GM23338 (cell line): ENCODE measurements at regions not wholly inside any gene's neighbourhood (a gene's known extent, or its start where the extent isn't known, plus 50 kb on each side); places are given as distances from the start of the nearest gene placed in this dataset.

ENCODE experiments used
- ATAC-seq: fragments of 200-7000 bp; cut with Tn5 transposase; 3 replicates; pipeline ENCODE4 v1.9.1; 2020
- DNase-seq: peaks from one replicate; pipeline ENCODE4 v3.0.0-alpha.2; 2015; ENCODE audit warnings: low spot score
- H2AFZ ChIP-seq: fragments of 200-600 bp; sonication (generic); 2 replicates; pipeline ENCODE4 v1.8.0; 2016; ENCODE audit warnings: antibody characterized with exemption, mild to moderate bottlenecking, moderate library complexity
- H3F3A ChIP-seq: fragments of 200-600 bp; sonication (generic); replicated peaks from 2 replicates; pipeline ENCODE4 v1.8.0; 2017; ENCODE audit warnings: antibody characterized with exemption, mixed run types, low read depth
- H3K27ac ChIP-seq: fragments of 200-600 bp; sonication (generic); 2 replicates; pipeline ENCODE4 v1.6.1; 2016; ENCODE audit warnings: low read depth
- H3K27me3 ChIP-seq: fragments of 200-600 bp; sonication (generic); 2 replicates; pipeline ENCODE4 v1.8.0; 2016; ENCODE audit warnings: mild to moderate bottlenecking, mixed run types, moderate library complexity; ENCODE audit not compliant: insufficient read depth
- H3K36me3 ChIP-seq: fragments of 200-600 bp; sonication (generic); 2 replicates; pipeline ENCODE4 v1.8.0; 2016; ENCODE audit warnings: mild to moderate bottlenecking; ENCODE audit not compliant: insufficient read depth
- H3K4me1 ChIP-seq: fragments of 200-600 bp; sonication (generic); 2 replicates; pipeline ENCODE4 v1.8.0; 2016; ENCODE audit warnings: mild to moderate bottlenecking, moderate library complexity; ENCODE audit not compliant: insufficient read depth
- H3K4me2 ChIP-seq: fragments of 200-600 bp; sonication (generic); 2 replicates; pipeline ENCODE4 v1.7.1; 2017; ENCODE audit warnings: mixed run types
- H3K4me3 ChIP-seq: fragments of 200-600 bp; sonication (generic); 2 replicates; pipeline ENCODE4 v1.6.1; 2016; ENCODE audit warnings: mixed run types
- H3K79me2 ChIP-seq: fragments of 200-600 bp; sonication (generic); replicated peaks from 2 replicates; pipeline ENCODE4 v1.8.0; 2017; ENCODE audit warnings: mild to moderate bottlenecking; ENCODE audit not compliant: insufficient read depth
- H3K9me2 ChIP-seq: fragments of 200-600 bp; sonication (generic); 2 replicates; pipeline ENCODE4 v1.8.0; 2017; ENCODE audit not compliant: insufficient read depth
- H4K20me1 ChIP-seq: fragments of 200-600 bp; sonication (generic); replicated peaks from 2 replicates; pipeline ENCODE4 v1.8.0; 2017; ENCODE audit warnings: mild to moderate bottlenecking; ENCODE audit not compliant: insufficient read depth
- H3K27ac Mint-ChIP-seq: 2 replicates; pipeline ENCODE4 v1.8.0; 2020; ENCODE audit warnings: inconsistent platforms, mild to moderate bottlenecking, moderate library complexity, mixed read lengths
- H3K27me3 Mint-ChIP-seq: 3 replicates; pipeline ENCODE4 v1.8.0; 2022; ENCODE audit warnings: low read depth, mild to moderate bottlenecking, moderate library complexity, mixed read lengths, inconsistent platforms; ENCODE audit not compliant: insufficient read depth, poor library complexity
- H3K36me3 Mint-ChIP-seq: 3 replicates; pipeline ENCODE4 v1.8.0; 2021; ENCODE audit warnings: low read depth, mild to moderate bottlenecking, inconsistent platforms, moderate library complexity, mixed read lengths
- H3K4me1 Mint-ChIP-seq: 3 replicates; pipeline ENCODE4 v1.8.0; 2020; ENCODE audit warnings: mild to moderate bottlenecking, inconsistent platforms, mixed read lengths
- H3K4me3 Mint-ChIP-seq: 3 replicates; pipeline ENCODE4 v1.8.0; 2021; ENCODE audit warnings: moderate library complexity, mild to moderate bottlenecking, inconsistent platforms, mixed read lengths
- H3K9me3 Mint-ChIP-seq: 3 replicates; pipeline ENCODE4 v1.8.0; 2020; ENCODE audit warnings: moderate library complexity, mild to moderate bottlenecking, inconsistent platforms, mixed read lengths
- CREB1 ChIP-seq: fragments of 250-450 bp; sonication (Bioruptor Pico); IDR thresholded peaks from 2 replicates; pipeline ENCODE4 v1.5.0; 2020; ENCODE audit warnings: low read depth, mild to moderate bottlenecking, moderate library complexity
- EZH2 ChIP-seq: fragments of 200-600 bp; sonication (generic); IDR thresholded peaks from one replicate; pipeline ENCODE4 v1.8.0; 2017; ENCODE audit warnings: antibody characterized with exemption, mild to moderate bottlenecking, low read depth; ENCODE audit not compliant: unreplicated experiment
- EZH2phosphoT487 ChIP-seq: fragments of 200-600 bp; sonication (generic); IDR thresholded peaks from one replicate; pipeline ENCODE4 v1.8.1; 2018; ENCODE audit warnings: antibody characterized with exemption; ENCODE audit not compliant: unreplicated experiment
- JUNB ChIP-seq: IDR thresholded peaks from one replicate; pipeline ENCODE4 v1.6.1; 2016; ENCODE audit warnings: antibody characterized with exemption; ENCODE audit not compliant: unreplicated experiment
- NANOG ChIP-seq: IDR thresholded peaks from 2 replicates; pipeline ENCODE4 v1.6.1; 2016; ENCODE audit warnings: antibody characterized with exemption, borderline replicate concordance
- POLR2AphosphoS5 ChIP-seq: IDR thresholded peaks from 2 replicates; pipeline ENCODE4 v1.6.1; 2016; ENCODE audit warnings: antibody characterized with exemption, low read depth
- STAT1 ChIP-seq: IDR thresholded peaks from one replicate; pipeline ENCODE4 v1.6.1; 2016; ENCODE audit warnings: antibody characterized with exemption; ENCODE audit not compliant: unreplicated experiment
- ZNF114 ChIP-seq: fragments of 250-450 bp; sonication (Bioruptor Pico); IDR thresholded peaks from 2 replicates; pipeline ENCODE4 v1.5.0; 2020; ENCODE audit warnings: mild to moderate bottlenecking, moderate library complexity
- ZNF331 ChIP-seq: fragments of 250-450 bp; sonication (Bioruptor Pico); IDR thresholded peaks from 2 replicates; pipeline ENCODE4 v1.5.0; 2020; ENCODE audit warnings: low read depth, mild to moderate bottlenecking, moderate library complexity
- TF ChIP-seq, protein P1 (sequence below): IDR thresholded peaks from one replicate; pipeline ENCODE4 v1.6.1; 2018; ENCODE audit warnings: antibody characterized with exemption; ENCODE audit not compliant: unreplicated experiment
- TF ChIP-seq, protein P2 (sequence below): IDR thresholded peaks from 2 replicates; pipeline ENCODE4 v1.6.1; 2016; ENCODE audit warnings: antibody characterized with exemption
- TF ChIP-seq, protein P3 (sequence below): fragments of 250-450 bp; sonication (Bioruptor Pico); IDR thresholded peaks from 2 replicates; pipeline ENCODE4 v1.5.0; 2020; ENCODE audit warnings: mild to moderate bottlenecking, moderate library complexity
- TF ChIP-seq, protein P4 (sequence below), 2 experiments: fragments of 200-600 bp in 1 of 2; sonication (generic) in 1 of 2; conservative IDR thresholded peaks; 2 replicates each; pipeline versions ENCODE4 v1.5.1 to v1.6.1; 2016 to 2017; ENCODE audit warnings: antibody characterized with exemption in 2 of 2, low read depth in 2 of 2, mild to moderate bottlenecking in 2 of 2, moderate library complexity in 1 of 2

DNA sequence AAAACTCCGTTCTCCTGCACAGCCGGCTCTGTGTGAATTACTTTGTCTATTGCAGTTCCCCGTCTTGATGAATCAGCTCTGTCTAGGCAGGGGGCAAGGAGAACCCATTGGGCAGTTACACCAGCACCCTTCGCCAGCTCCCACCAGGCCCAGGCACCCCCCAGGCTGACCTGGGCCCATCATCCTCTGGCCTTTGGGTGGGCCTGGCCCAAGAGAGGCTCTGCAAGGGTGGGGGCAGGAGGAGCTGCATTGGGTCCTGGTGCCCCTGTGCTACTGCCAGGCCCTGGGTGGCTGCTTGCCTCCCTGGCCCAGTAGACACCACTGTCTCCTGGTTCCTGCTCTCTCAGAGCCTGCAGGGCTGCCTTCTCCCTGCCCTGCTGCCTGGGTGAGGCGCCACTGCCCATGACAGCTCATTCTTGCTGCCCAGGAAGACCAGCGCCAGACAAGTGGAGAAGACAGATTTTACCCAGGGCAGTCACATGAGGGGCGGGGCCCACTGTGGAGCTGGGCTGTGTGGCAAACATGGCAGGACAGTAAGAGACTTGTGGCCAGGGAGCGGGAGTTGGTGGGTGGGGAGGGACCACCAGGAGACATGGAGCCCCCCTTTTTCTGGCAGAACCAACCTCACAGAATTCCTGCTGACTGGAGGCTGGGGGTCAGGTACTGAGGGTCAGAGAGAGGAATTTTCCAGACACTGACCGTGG lies 67.2 kb downstream of the MRPL36 start:
- TF ChIP-seq, protein P1, sequence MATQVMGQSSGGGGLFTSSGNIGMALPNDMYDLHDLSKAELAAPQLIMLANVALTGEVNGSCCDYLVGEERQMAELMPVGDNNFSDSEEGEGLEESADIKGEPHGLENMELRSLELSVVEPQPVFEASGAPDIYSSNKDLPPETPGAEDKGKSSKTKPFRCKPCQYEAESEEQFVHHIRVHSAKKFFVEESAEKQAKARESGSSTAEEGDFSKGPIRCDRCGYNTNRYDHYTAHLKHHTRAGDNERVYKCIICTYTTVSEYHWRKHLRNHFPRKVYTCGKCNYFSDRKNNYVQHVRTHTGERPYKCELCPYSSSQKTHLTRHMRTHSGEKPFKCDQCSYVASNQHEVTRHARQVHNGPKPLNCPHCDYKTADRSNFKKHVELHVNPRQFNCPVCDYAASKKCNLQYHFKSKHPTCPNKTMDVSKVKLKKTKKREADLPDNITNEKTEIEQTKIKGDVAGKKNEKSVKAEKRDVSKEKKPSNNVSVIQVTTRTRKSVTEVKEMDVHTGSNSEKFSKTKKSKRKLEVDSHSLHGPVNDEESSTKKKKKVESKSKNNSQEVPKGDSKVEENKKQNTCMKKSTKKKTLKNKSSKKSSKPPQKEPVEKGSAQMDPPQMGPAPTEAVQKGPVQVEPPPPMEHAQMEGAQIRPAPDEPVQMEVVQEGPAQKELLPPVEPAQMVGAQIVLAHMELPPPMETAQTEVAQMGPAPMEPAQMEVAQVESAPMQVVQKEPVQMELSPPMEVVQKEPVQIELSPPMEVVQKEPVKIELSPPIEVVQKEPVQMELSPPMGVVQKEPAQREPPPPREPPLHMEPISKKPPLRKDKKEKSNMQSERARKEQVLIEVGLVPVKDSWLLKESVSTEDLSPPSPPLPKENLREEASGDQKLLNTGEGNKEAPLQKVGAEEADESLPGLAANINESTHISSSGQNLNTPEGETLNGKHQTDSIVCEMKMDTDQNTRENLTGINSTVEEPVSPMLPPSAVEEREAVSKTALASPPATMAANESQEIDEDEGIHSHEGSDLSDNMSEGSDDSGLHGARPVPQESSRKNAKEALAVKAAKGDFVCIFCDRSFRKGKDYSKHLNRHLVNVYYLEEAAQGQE = no peak
- no peak for TF ChIP-seq CREB1 (CRISPR knock-in tag)
- no peak for TF ChIP-seq POLR2AphosphoS5
- TF ChIP-seq, protein P2, sequence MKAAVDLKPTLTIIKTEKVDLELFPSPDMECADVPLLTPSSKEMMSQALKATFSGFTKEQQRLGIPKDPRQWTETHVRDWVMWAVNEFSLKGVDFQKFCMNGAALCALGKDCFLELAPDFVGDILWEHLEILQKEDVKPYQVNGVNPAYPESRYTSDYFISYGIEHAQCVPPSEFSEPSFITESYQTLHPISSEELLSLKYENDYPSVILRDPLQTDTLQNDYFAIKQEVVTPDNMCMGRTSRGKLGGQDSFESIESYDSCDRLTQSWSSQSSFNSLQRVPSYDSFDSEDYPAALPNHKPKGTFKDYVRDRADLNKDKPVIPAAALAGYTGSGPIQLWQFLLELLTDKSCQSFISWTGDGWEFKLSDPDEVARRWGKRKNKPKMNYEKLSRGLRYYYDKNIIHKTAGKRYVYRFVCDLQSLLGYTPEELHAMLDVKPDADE = no peak
- TF ChIP-seq JUNB = no peak
- TF ChIP-seq, protein P3, sequence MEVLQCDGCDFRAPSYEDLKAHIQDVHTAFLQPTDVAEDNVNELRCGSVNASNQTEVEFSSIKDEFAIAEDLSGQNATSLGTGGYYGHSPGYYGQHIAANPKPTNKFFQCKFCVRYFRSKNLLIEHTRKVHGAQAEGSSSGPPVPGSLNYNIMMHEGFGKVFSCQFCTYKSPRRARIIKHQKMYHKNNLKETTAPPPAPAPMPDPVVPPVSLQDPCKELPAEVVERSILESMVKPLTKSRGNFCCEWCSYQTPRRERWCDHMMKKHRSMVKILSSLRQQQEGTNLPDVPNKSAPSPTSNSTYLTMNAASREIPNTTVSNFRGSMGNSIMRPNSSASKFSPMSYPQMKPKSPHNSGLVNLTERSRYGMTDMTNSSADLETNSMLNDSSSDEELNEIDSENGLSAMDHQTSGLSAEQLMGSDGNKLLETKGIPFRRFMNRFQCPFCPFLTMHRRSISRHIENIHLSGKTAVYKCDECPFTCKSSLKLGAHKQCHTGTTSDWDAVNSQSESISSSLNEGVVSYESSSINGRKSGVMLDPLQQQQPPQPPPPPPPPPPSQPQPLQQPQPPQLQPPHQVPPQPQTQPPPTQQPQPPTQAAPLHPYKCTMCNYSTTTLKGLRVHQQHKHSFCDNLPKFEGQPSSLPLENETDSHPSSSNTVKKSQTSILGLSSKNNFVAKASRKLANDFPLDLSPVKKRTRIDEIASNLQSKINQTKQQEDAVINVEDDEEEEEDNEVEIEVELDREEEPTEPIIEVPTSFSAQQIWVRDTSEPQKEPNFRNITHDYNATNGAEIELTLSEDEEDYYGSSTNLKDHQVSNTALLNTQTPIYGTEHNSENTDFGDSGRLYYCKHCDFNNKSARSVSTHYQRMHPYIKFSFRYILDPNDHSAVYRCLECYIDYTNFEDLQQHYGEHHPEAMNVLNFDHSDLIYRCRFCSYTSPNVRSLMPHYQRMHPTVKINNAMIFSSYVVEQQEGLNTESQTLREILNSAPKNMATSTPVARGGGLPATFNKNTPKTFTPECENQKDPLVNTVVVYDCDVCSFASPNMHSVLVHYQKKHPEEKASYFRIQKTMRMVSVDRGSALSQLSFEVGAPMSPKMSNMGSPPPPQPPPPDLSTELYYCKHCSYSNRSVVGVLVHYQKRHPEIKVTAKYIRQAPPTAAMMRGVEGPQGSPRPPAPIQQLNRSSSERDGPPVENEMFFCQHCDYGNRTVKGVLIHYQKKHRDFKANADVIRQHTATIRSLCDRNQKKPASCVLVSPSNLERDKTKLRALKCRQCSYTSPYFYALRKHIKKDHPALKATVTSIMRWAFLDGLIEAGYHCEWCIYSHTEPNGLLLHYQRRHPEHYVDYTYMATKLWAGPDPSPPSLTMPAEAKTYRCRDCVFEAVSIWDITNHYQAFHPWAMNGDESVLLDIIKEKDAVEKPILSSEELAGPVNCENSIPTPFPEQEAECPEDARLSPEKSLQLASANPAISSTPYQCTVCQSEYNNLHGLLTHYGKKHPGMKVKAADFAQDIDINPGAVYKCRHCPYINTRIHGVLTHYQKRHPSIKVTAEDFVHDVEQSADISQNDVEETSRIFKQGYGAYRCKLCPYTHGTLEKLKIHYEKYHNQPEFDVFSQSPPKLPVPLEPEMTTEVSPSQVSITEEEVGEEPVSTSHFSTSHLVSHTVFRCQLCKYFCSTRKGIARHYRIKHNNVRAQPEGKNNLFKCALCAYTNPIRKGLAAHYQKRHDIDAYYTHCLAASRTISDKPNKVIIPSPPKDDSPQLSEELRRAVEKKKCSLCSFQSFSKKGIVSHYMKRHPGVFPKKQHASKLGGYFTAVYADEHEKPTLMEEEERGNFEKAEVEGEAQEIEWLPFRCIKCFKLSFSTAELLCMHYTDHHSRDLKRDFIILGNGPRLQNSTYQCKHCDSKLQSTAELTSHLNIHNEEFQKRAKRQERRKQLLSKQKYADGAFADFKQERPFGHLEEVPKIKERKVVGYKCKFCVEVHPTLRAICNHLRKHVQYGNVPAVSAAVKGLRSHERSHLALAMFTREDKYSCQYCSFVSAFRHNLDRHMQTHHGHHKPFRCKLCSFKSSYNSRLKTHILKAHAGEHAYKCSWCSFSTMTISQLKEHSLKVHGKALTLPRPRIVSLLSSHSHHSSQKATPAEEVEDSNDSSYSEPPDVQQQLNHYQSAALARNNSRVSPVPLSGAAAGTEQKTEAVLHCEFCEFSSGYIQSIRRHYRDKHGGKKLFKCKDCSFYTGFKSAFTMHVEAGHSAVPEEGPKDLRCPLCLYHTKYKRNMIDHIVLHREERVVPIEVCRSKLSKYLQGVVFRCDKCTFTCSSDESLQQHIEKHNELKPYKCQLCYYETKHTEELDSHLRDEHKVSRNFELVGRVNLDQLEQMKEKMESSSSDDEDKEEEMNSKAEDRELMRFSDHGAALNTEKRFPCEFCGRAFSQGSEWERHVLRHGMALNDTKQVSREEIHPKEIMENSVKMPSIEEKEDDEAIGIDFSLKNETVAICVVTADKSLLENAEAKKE (CRISPR knock-in tag) = no peak
- TF ChIP-seq ZNF331 (CRISPR knock-in tag) = no peak
- TF ChIP-seq EZH2 = no peak
- TF ChIP-seq ZNF114 = no peak
- TF ChIP-seq EZH2phosphoT487 = no peak
- TF ChIP-seq, protein P4, sequence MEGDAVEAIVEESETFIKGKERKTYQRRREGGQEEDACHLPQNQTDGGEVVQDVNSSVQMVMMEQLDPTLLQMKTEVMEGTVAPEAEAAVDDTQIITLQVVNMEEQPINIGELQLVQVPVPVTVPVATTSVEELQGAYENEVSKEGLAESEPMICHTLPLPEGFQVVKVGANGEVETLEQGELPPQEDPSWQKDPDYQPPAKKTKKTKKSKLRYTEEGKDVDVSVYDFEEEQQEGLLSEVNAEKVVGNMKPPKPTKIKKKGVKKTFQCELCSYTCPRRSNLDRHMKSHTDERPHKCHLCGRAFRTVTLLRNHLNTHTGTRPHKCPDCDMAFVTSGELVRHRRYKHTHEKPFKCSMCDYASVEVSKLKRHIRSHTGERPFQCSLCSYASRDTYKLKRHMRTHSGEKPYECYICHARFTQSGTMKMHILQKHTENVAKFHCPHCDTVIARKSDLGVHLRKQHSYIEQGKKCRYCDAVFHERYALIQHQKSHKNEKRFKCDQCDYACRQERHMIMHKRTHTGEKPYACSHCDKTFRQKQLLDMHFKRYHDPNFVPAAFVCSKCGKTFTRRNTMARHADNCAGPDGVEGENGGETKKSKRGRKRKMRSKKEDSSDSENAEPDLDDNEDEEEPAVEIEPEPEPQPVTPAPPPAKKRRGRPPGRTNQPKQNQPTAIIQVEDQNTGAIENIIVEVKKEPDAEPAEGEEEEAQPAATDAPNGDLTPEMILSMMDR (conservative IDR thresholded peaks at IDR 0.05; ENCODE audit: low read depth in 2 of 2) = no peak
- no peak for TF ChIP-seq NANOG
- TF ChIP-seq STAT1 = no peak
- H3K27me3 ChIP-seq = no peaks in the 10 kb centered on the region
- H4K20me1 ChIP-seq = no peaks in the 10 kb centered on the region
- Mint-ChIP-seq H3K4me3 (no peak overlapping the region), H3K27me3 (peaks cover 4% of the 10 kb centered on the region), H3K36me3 (no peaks in the 10 kb centered on the region), H3K27ac (no peak overlapping the region), H3K9me3 (no peaks in the 10 kb centered on the region; the same call in 2 of the 3 replicates), H3K4me1 (peaks cover 9% of the 10 kb centered on the region; the same call in 1 of the 3 replicates)
- no peaks in the 10 kb centered on the region for H3K36me3 ChIP-seq
- ATAC-seq (no peak), DNase-seq (no peak)
- H3F3A ChIP-seq = no peaks in the 10 kb centered on the region
- H3K4me3 ChIP-seq = no peak overlapping the region
- H3K27ac ChIP-seq = no peak overlapping the region
- H3K4me1 ChIP-seq = no peaks in the 10 kb centered on the region
- no peaks in the 10 kb centered on the region for H3K9me2 ChIP-seq
- no peak overlapping the region for H3K4me2 ChIP-seq
- no peaks in the 10 kb centered on the region for H3K79me2 ChIP-seq
- H2AFZ ChIP-seq = no peak overlapping the region
